A673 (cell line): ENCODE measurements at regions not wholly inside any gene's neighbourhood (a gene's known extent, or its start where the extent isn't known, plus 50 kb on each side); places are given as distances from the start of the nearest gene placed in this dataset.

Experiments used
- EZH2 ChIP-seq: fragments of 200-600 bp; sonication (generic); IDR thresholded peaks from 2 replicates; pipeline ENCODE4 v1.6.1; 2017; ENCODE audit warnings: borderline replicate concordance, low read depth, mild to moderate bottlenecking, mixed read lengths, antibody characterized with exemption, low read length; ENCODE audit not compliant: poor library complexity, severe bottlenecking
- TF ChIP-seq, protein P1 (sequence below): fragments of 300-800, 200-600 bp; sonication (generic); conservative IDR thresholded peaks from 2 replicates; pipeline ENCODE4 v1.5.1; 2017; ENCODE audit warnings: low read depth, mild to moderate bottlenecking, antibody characterized with exemption, low read length, moderate library complexity, mixed read lengths

DNA sequence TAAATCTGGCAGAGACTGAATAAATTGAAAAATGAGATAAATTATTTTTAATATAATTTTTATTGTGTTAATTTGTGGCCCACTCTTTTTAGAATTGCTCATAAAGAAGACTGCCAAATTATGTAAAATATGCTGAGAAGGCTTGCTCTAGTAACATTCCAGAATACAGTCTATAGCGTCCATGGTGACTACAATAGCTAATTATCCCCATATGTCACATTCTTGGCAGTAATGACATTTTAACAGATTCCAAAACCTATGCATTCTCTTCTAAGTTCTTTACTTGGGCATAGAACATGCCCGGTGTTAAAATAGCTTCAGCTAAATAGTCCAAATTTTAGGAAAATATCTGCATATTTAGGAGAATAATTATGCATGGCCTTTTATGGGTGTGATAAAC is 697.0 kb upstream of the SEMA6A start:
- TF ChIP-seq, protein P1, sequence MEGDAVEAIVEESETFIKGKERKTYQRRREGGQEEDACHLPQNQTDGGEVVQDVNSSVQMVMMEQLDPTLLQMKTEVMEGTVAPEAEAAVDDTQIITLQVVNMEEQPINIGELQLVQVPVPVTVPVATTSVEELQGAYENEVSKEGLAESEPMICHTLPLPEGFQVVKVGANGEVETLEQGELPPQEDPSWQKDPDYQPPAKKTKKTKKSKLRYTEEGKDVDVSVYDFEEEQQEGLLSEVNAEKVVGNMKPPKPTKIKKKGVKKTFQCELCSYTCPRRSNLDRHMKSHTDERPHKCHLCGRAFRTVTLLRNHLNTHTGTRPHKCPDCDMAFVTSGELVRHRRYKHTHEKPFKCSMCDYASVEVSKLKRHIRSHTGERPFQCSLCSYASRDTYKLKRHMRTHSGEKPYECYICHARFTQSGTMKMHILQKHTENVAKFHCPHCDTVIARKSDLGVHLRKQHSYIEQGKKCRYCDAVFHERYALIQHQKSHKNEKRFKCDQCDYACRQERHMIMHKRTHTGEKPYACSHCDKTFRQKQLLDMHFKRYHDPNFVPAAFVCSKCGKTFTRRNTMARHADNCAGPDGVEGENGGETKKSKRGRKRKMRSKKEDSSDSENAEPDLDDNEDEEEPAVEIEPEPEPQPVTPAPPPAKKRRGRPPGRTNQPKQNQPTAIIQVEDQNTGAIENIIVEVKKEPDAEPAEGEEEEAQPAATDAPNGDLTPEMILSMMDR = no peak
- no peak for TF ChIP-seq EZH2
